Stimulated activated CD8-positive, alpha-beta memory T cell treated with anti-CD3 and anti-CD28 coated beads, Interleukin-15, amount 100 ng/mL, for 1 hour (primary cell): ENCODE measurements at regions not wholly inside any gene's neighbourhood (a gene's known extent, or its start where the extent isn't known, plus 50 kb on each side); places are given as distances from the start of the nearest gene placed in this dataset.

Experiments used
- DNase-seq: peaks from one replicate; pipeline ENCODE4 v3.0.0-alpha.2; 2020; ENCODE audit warnings: low read depth

- no peak for DNase-seq
These were observed 140.1 kb downstream of the ZDHHC20 start for GRCh38 chr13:21318891-21319532.

GRCh38 chr13:21319869-21320641, 139.0 kb downstream of the ZDHHC20 start:
- no peak for DNase-seq

- no peak for DNase-seq
These were observed 138.5 kb downstream of the ZDHHC20 start for GRCh38 chr13:21320642-21321034.

GRCh38 chr13:21321269-21321668, 137.8 kb downstream of the ZDHHC20 start:
- DNase-seq = no peak

- no peak for DNase-seq
These were observed 136.7 kb downstream of the ZDHHC20 start for GRCh38 chr13:21322327-21322965.
